B cell (primary cell): ENCODE measurements at regions not wholly inside any gene's neighbourhood (a gene's known extent, or its start where the extent isn't known, plus 50 kb on each side); places are given as distances from the start of the nearest gene placed in this dataset.

Experiments used
- ATAC-seq: fragments of 200-7000 bp; cut with Tn5 transposase; one replicate; pipeline ENCODE4 v1.10.0; 2021; ENCODE audit warnings: low read depth, mild to moderate bottlenecking, moderate number of reproducible peaks, moderate library complexity
- CTCF ChIA-PET: fragments of 350-600 bp; sonication (Branson Sonifier 250); formaldehyde crosslinking; loops from one replicate; lab custom pipeline; 2021; ENCODE audit warnings: antibody characterized with exemption, inconsistent platforms; lab: Charles Lee
- POLR2A ChIA-PET: fragments of 350-600 bp; sonication (Branson Sonifier 250); formaldehyde crosslinking; loops from one replicate; lab custom pipeline; 2021; ENCODE audit warnings: antibody characterized with exemption; lab: Charles Lee
- DNase-seq: peaks from one replicate; pipeline ENCODE4 v3.0.0; 2013
- H2AFZ ChIP-seq: 2 replicates; pipeline ENCODE4 v1.6.1; 2012; ENCODE audit warnings: mild to moderate bottlenecking, low read depth, low read length; ENCODE audit not compliant: insufficient read depth, poor library complexity, severe bottlenecking
- H3K27ac ChIP-seq, 2 donors: 1 replicate in 1 of 2; 2 replicates in 1 of 2; pipeline ENCODE4 v1.5.1; 2012 to 2013; ENCODE audit warnings: low read length in 2 of 2, mild to moderate bottlenecking in 2 of 2, moderate library complexity in 1 of 2
- H3K27me3 ChIP-seq, 4 experiments: fragments of 200-600 bp in 1 of 4; sonication (generic) in 1 of 4; replicated peaks in 1 of 4; 1 replicate in 2 of 4; 2 replicates in 2 of 4; pipeline versions ENCODE4 v1.6.1 to v1.7.0; 2013 to 2016; ENCODE audit warnings: low read length in 3 of 4, mild to moderate bottlenecking in 2 of 4, mixed read lengths in 1 of 4, moderate library complexity in 1 of 4; ENCODE audit not compliant: insufficient read depth in 4 of 4, control insufficient read depth in 3 of 4; ENCODE audit errors: control extremely low read depth in 1 of 4
- H3K36me3 ChIP-seq, 2 experiments: replicated peaks in 1 of 2; 1 replicate in 1 of 2; 2 replicates in 1 of 2; pipeline versions ENCODE4 v1.6.1 to v1.7.1; 2013; ENCODE audit warnings: low read length in 1 of 2; ENCODE audit not compliant: insufficient read depth in 2 of 2, control insufficient read depth in 1 of 2; ENCODE audit errors: control extremely low read depth in 1 of 2, extremely low read depth in 1 of 2
- H3K4me1 ChIP-seq, 2 donors: fragments of 200-600 bp in 1 of 2; sonication (generic) in 1 of 2; 1 replicate in 1 of 2; 2 replicates in 1 of 2; pipeline versions ENCODE4 v1.5.1 to v1.6.1; 2013 to 2017; ENCODE audit warnings: low read length in 2 of 2; ENCODE audit not compliant: control insufficient read depth in 2 of 2, insufficient read depth in 2 of 2
- H3K4me2 ChIP-seq: replicated peaks from 2 replicates; pipeline ENCODE3; 2012; ENCODE audit warnings: mild to moderate bottlenecking, low read depth, low read length; ENCODE audit not compliant: poor library complexity, severe bottlenecking
- H3K4me3 ChIP-seq, 5 experiments: fragments of 200-600 bp in 1 of 5; sonication (generic) in 1 of 5; 1 replicate in 3 of 5; 2 replicates in 2 of 5; pipeline versions ENCODE4 v1.5.1 to v1.7.0; 2011 to 2016; ENCODE audit warnings: low read length in 4 of 5, mild to moderate bottlenecking in 4 of 5, low read depth in 2 of 5, control low read depth in 1 of 5, moderate library complexity in 1 of 5; ENCODE audit not compliant: insufficient read depth in 1 of 5; ENCODE audit errors: control extremely low read depth in 1 of 5, extremely low read depth in 1 of 5
- H3K79me2 ChIP-seq: fragments of 200-600 bp; sonication (generic); one replicate; pipeline ENCODE4 v1.6.0; 2016; ENCODE audit warnings: low read length; ENCODE audit not compliant: control insufficient read depth, insufficient read depth
- H3K9ac ChIP-seq: fragments of 200-600 bp; sonication (generic); 2 replicates; pipeline ENCODE4 v1.6.1; 2017; ENCODE audit warnings: mild to moderate bottlenecking, low read length, moderate library complexity
- H3K9me3 ChIP-seq, 3 donors: one replicate each; pipeline versions ENCODE4 v1.6.1 to v1.7.1; 2013; ENCODE audit warnings: low read length in 2 of 3; ENCODE audit not compliant: control insufficient read depth in 2 of 3, insufficient read depth in 1 of 3; ENCODE audit errors: control extremely low read depth in 1 of 3
- H4K20me1 ChIP-seq: 2 replicates; pipeline ENCODE4 v1.6.0; 2012; ENCODE audit warnings: mild to moderate bottlenecking, low read length; ENCODE audit not compliant: insufficient read depth, control insufficient read depth, poor library complexity, severe bottlenecking
- H3K27ac Mint-ChIP-seq: one replicate; pipeline ENCODE4 v1.8.0; 2021; ENCODE audit warnings: mixed read lengths
- H3K27me3 Mint-ChIP-seq: one replicate; pipeline ENCODE4 v1.8.0; 2021; ENCODE audit warnings: mixed read lengths
- H3K4me1 Mint-ChIP-seq: one replicate; pipeline ENCODE4 v1.8.0; 2021; ENCODE audit warnings: mixed read lengths
- H3K4me3 Mint-ChIP-seq: one replicate; pipeline ENCODE4 v1.8.0; 2021; ENCODE audit warnings: mixed read lengths
- H3K9me3 Mint-ChIP-seq: one replicate; pipeline ENCODE4 v1.8.0; 2022; ENCODE audit warnings: mixed read lengths; ENCODE audit not compliant: insufficient read depth
- EZH2 ChIP-seq: IDR thresholded peaks from 2 replicates; pipeline ENCODE4 v1.6.1; 2012; ENCODE audit warnings: borderline replicate concordance, low read depth, mild to moderate bottlenecking, moderate library complexity, low read length; ENCODE audit not compliant: insufficient read depth, poor library complexity, severe bottlenecking
- WGBS: methylation state at CpG from one replicate; pipeline ENCODE4 v1.1.5; 2013; ENCODE audit warnings: missing lambda C conversion rate; ENCODE audit not compliant: insufficient coverage; 5-methylcytosine and 5-hydroxymethylcytosine counted together
- intact Hi-C: fragments of 100-400 bp; cut with micrococcal nuclease; formaldehyde crosslinking; loops from one replicate; pipeline ENCODE4 v1.10.0; 2022
- TF ChIP-seq, protein P1 (sequence below): fragments of 200-600 bp; IDR thresholded peaks from one replicate; pipeline ENCODE4 v1.8.0; 2022; ENCODE audit warnings: antibody characterized with exemption, mild to moderate bottlenecking

DNA sequence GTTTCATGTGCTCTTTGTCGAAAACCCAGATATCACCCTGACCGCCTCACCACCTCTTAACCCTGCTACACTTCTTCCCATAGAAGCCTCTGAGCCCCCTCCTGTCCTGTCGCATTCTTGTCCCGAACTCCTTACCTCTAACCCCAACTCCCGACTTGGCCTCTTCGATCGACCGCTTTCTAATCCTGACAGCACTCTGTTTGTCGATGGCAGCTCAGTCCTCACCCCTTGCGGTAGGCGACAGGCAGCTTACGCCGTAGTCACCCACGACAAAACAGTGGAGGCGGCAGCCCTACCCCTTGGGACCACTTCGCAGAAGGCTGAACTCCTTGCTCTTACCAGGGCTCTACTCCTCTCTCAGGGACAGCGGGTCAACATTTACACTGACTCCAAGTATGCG lies 961.7 kb downstream of the RPA4 start:
- Histone ChIP-seq H3K79me2 (no peaks in the 10 kb centered on the region), H4K20me1 (no peaks in the 10 kb centered on the region), H3K4me3 (no peak overlapping the region), H3K9ac (no peak overlapping the region), H3K4me2 (no peak overlapping the region), H2AFZ (no peak overlapping the region), H3K27me3 (no peaks in the 10 kb centered on the region), H3K4me1 (no peaks in the 10 kb centered on the region), H3K36me3 (no peaks in the 10 kb centered on the region), H3K9me3 (peaks cover 0 to 25% (median 0%) of the 10 kb centered on the region in 3 donors), H3K27ac (no peak overlapping the region)
- Mint-ChIP-seq H3K27ac (no peak overlapping the region), H3K9me3 (peaks cover 10% of the 10 kb centered on the region), H3K27me3 (no peaks in the 10 kb centered on the region), H3K4me1 (no peaks in the 10 kb centered on the region), H3K4me3 (no peak overlapping the region)
- over 99% methylated on average over 14 of the region's 18 CpGs for WGBS
- intact Hi-C loops = no loop called here
- ATAC-seq = no peak
- ChIA-PET POLR2A (no interaction called here), CTCF (no interaction called here)
- TF ChIP-seq, protein P1, sequence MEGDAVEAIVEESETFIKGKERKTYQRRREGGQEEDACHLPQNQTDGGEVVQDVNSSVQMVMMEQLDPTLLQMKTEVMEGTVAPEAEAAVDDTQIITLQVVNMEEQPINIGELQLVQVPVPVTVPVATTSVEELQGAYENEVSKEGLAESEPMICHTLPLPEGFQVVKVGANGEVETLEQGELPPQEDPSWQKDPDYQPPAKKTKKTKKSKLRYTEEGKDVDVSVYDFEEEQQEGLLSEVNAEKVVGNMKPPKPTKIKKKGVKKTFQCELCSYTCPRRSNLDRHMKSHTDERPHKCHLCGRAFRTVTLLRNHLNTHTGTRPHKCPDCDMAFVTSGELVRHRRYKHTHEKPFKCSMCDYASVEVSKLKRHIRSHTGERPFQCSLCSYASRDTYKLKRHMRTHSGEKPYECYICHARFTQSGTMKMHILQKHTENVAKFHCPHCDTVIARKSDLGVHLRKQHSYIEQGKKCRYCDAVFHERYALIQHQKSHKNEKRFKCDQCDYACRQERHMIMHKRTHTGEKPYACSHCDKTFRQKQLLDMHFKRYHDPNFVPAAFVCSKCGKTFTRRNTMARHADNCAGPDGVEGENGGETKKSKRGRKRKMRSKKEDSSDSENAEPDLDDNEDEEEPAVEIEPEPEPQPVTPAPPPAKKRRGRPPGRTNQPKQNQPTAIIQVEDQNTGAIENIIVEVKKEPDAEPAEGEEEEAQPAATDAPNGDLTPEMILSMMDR = no peak
- TF ChIP-seq EZH2 = no peak
- no peak for DNase-seq

DNA sequence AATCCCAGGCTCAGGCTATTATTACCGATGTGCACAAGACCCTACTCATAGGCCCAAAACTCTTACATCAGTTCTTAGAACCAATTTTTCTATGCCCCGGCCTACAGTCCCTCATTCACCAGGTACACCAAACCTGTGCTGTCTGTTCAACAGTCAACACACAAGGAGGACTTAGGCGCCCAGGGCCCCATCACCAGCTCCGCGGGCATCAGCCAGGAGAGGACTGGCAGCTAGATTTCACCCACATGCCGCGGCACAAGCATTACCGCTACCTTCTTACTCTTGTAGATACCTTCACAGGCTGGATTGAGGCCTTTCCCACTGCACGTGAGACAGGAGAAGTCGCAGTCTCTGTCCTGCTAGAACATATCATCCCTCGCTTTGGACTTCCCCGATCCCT lies 962.5 kb downstream of the RPA4 start:
- Histone ChIP-seq H3K27ac (no peak overlapping the region), H3K9ac (no peak overlapping the region), H3K36me3 (no peaks in the 10 kb centered on the region), H3K27me3 (no peaks in the 10 kb centered on the region), H3K4me2 (no peak overlapping the region), H3K9me3 (peaks cover 0 to 25% (median 0%) of the 10 kb centered on the region in 3 donors), H3K79me2 (no peaks in the 10 kb centered on the region), H3K4me3 (no peak overlapping the region), H3K4me1 (no peaks in the 10 kb centered on the region), H2AFZ (no peak overlapping the region), H4K20me1 (no peaks in the 10 kb centered on the region)
- ChIA-PET CTCF (no interaction called here), POLR2A (no interaction called here)
- TF ChIP-seq, protein P1 = no peak
- TF ChIP-seq EZH2 = no peak
- Mint-ChIP-seq H3K4me1 (no peaks in the 10 kb centered on the region), H3K4me3 (no peak overlapping the region), H3K27ac (no peak overlapping the region), H3K27me3 (no peaks in the 10 kb centered on the region), H3K9me3 (peaks cover 10% of the 10 kb centered on the region)
- intact Hi-C loops = no loop called here
- DNase-seq (no peak), ATAC-seq (no peak)
- 88% methylated on average over 4 of the region's 12 CpGs for WGBS
